OCI-LY1 (cell line): ENCODE measurements at regions not wholly inside any gene's neighbourhood (a gene's known extent, or its start where the extent isn't known, plus 50 kb on each side); places are given as distances from the start of the nearest gene placed in this dataset.

Experiments
- H2AFZ ChIP-seq: fragments of 200-600 bp; sonication (generic), shearing (Covaris generic); 2 replicates; pipeline ENCODE4 v1.6.0; 2014; ENCODE audit warnings: antibody characterized with exemption, mild to moderate bottlenecking, low read length
- H3F3A ChIP-seq: fragments of 200-600 bp; sonication (generic), shearing (Covaris generic); 2 replicates; pipeline ENCODE4 v1.6.0; 2014; ENCODE audit warnings: mild to moderate bottlenecking, antibody characterized with exemption, low read length, moderate library complexity; ENCODE audit not compliant: insufficient read depth
- H3K27ac ChIP-seq: fragments of 200-600 bp; sonication (generic); 2 replicates; pipeline ENCODE4 v1.5.1; 2014; ENCODE audit warnings: low read length, mixed run types, mild to moderate bottlenecking, low read depth; ENCODE audit not compliant: poor library complexity, severe bottlenecking
- H3K27me3 ChIP-seq: fragments of 200-600 bp; sonication (generic); 2 replicates; pipeline ENCODE4 v1.6.0; 2014; ENCODE audit warnings: antibody characterized with exemption, mild to moderate bottlenecking, low read length, moderate library complexity; ENCODE audit not compliant: insufficient read depth
- H3K36me3 ChIP-seq: fragments of 200-600 bp; sonication (generic); 2 replicates; pipeline ENCODE4 v1.6.1; 2014; ENCODE audit warnings: mild to moderate bottlenecking, antibody characterized with exemption, low read length, moderate library complexity, mixed read lengths; ENCODE audit not compliant: insufficient read depth
- H3K4me1 ChIP-seq: fragments of 200-600 bp; sonication (generic); 2 replicates; pipeline ENCODE4 v1.5.1; 2014; ENCODE audit warnings: mild to moderate bottlenecking, low read length, moderate library complexity; ENCODE audit not compliant: insufficient read depth, severe bottlenecking
- H3K4me2 ChIP-seq: fragments of 200-600 bp; sonication (generic), shearing (Covaris generic); 2 replicates; pipeline ENCODE4 v1.6.1; 2014; ENCODE audit warnings: low read length
- H3K4me3 ChIP-seq: fragments of 200-600 bp; sonication (generic); 2 replicates; pipeline ENCODE4 v1.5.1; 2014; ENCODE audit warnings: low read length, low read depth, mild to moderate bottlenecking, mixed read lengths; ENCODE audit not compliant: poor library complexity, severe bottlenecking
- H3K79me2 ChIP-seq: fragments of 200-600 bp; shearing (Covaris generic); 2 replicates; pipeline ENCODE4 v1.6.1; 2016; ENCODE audit warnings: mixed run types, low read length, mixed read lengths; ENCODE audit not compliant: insufficient read depth
- H3K9ac ChIP-seq: fragments of 200-600 bp; sonication (generic), shearing (Covaris generic); 2 replicates; pipeline ENCODE4 v1.6.1; 2014; ENCODE audit warnings: mild to moderate bottlenecking, low read length, mixed read lengths
- H3K9me2 ChIP-seq: fragments of 200-600 bp; sonication (generic), shearing (Covaris generic); 2 replicates; pipeline ENCODE4 v1.6.1; 2014; ENCODE audit warnings: low read depth, mild to moderate bottlenecking, low read length, mixed read lengths
- H3K9me3 ChIP-seq: fragments of 200-600 bp; shearing (Covaris generic); 2 replicates; pipeline ENCODE4 v1.6.1; 2014; ENCODE audit warnings: low read length, mixed read lengths
- H4K20me1 ChIP-seq: fragments of 200-600 bp; sonication (generic), shearing (Covaris generic); 2 replicates; pipeline ENCODE4 v1.6.0; 2016; ENCODE audit warnings: mild to moderate bottlenecking, low read length; ENCODE audit not compliant: insufficient read depth
- CTCF ChIP-seq: fragments of 200-600 bp; sonication (generic), shearing (Covaris generic); IDR thresholded peaks from 2 replicates; pipeline ENCODE4 v1.5.1; 2017; ENCODE audit warnings: mild to moderate bottlenecking, antibody characterized with exemption, low read length, moderate library complexity, mixed read lengths
- EZH2 ChIP-seq: fragments of 200-600 bp; sonication (generic), shearing (Covaris generic); IDR thresholded peaks from 2 replicates; pipeline ENCODE4 v1.8.0; 2017; ENCODE audit warnings: borderline replicate concordance, mixed run types, mild to moderate bottlenecking, antibody characterized with exemption, low read length, moderate library complexity, mixed read lengths

GRCh38 chr6:97925504-97925903 lies 642.5 kb upstream of the MMS22L start:
- H3K4me3 ChIP-seq = no peak overlapping the region
- no peaks in the 10 kb centered on the region for H3K36me3 ChIP-seq
- H3K4me1 ChIP-seq = no peaks in the 10 kb centered on the region
- no peak overlapping the region for H2AFZ ChIP-seq
- no peaks in the 10 kb centered on the region for H3K79me2 ChIP-seq
- no peak for TF ChIP-seq EZH2
- TF ChIP-seq CTCF = no peak
- H3K9ac ChIP-seq = no peak overlapping the region
- no peaks in the 10 kb centered on the region for H3F3A ChIP-seq
- H3K27me3 ChIP-seq = no peaks in the 10 kb centered on the region
- no peaks in the 10 kb centered on the region for H3K9me2 ChIP-seq
- no peaks in the 10 kb centered on the region for H3K9me3 ChIP-seq
- H3K27ac ChIP-seq = no peak overlapping the region
- H3K4me2 ChIP-seq = no peak overlapping the region
- no peaks in the 10 kb centered on the region for H4K20me1 ChIP-seq

GRCh38 chr6:97939440-97940168 lies 656.6 kb upstream of the MMS22L start:
- Histone ChIP-seq H3K4me3 (no peak overlapping the region), H3F3A (no peaks in the 10 kb centered on the region), H2AFZ (no peak overlapping the region), H3K4me2 (no peak overlapping the region), H4K20me1 (no peaks in the 10 kb centered on the region), H3K9ac (no peak overlapping the region), H3K9me2 (no peaks in the 10 kb centered on the region), H3K79me2 (no peaks in the 10 kb centered on the region), H3K4me1 (no peaks in the 10 kb centered on the region), H3K27me3 (no peaks in the 10 kb centered on the region), H3K9me3 (no peaks in the 10 kb centered on the region), H3K27ac (no peak overlapping the region), H3K36me3 (no peaks in the 10 kb centered on the region)
- no peak for TF ChIP-seq CTCF
- TF ChIP-seq EZH2 = no peak

- Histone ChIP-seq H3K27ac (no peak overlapping the region), H3K27me3 (no peaks in the 10 kb centered on the region), H3K79me2 (no peaks in the 10 kb centered on the region), H3K4me1 (no peaks in the 10 kb centered on the region), H3K36me3 (no peaks in the 10 kb centered on the region), H3K9me2 (no peaks in the 10 kb centered on the region), H2AFZ (no peak overlapping the region), H3K9ac (no peak overlapping the region), H3K4me2 (no peak overlapping the region), H3F3A (no peaks in the 10 kb centered on the region), H3K9me3 (no peaks in the 10 kb centered on the region), H4K20me1 (no peaks in the 10 kb centered on the region), H3K4me3 (no peak overlapping the region)
- TF ChIP-seq EZH2 (no peak), CTCF (no peak)
These were observed 664.8 kb upstream of the MMS22L start for GRCh38 chr6:97947841-97948240.
